GM23338 (cell line): ENCODE measurements at regions not wholly inside any gene's neighbourhood (a gene's known extent, or its start where the extent isn't known, plus 50 kb on each side); places are given as distances from the start of the nearest gene placed in this dataset.

Experiments used
- CREB1 ChIP-seq: fragments of 250-450 bp; sonication (Bioruptor Pico); IDR thresholded peaks from 2 replicates; pipeline ENCODE4 v1.5.0; 2020; ENCODE audit warnings: low read depth, mild to moderate bottlenecking, moderate library complexity
- CTCF ChIP-seq, 2 experiments: fragments of 200-600 bp in 1 of 2; sonication (generic) in 1 of 2; conservative IDR thresholded peaks; 2 replicates each; pipeline versions ENCODE4 v1.5.1 to v1.6.1; 2016 to 2017; ENCODE audit warnings: antibody characterized with exemption in 2 of 2, low read depth in 2 of 2, mild to moderate bottlenecking in 2 of 2, moderate library complexity in 1 of 2
- EZH2 ChIP-seq: fragments of 200-600 bp; sonication (generic); IDR thresholded peaks from one replicate; pipeline ENCODE4 v1.8.0; 2017; ENCODE audit warnings: antibody characterized with exemption, mild to moderate bottlenecking, low read depth; ENCODE audit not compliant: unreplicated experiment
- JUNB ChIP-seq: IDR thresholded peaks from one replicate; pipeline ENCODE4 v1.6.1; 2016; ENCODE audit warnings: antibody characterized with exemption; ENCODE audit not compliant: unreplicated experiment
- POLR2AphosphoS5 ChIP-seq: IDR thresholded peaks from 2 replicates; pipeline ENCODE4 v1.6.1; 2016; ENCODE audit warnings: antibody characterized with exemption, low read depth
- REST ChIP-seq: IDR thresholded peaks from one replicate; pipeline ENCODE4 v1.6.1; 2018; ENCODE audit warnings: antibody characterized with exemption; ENCODE audit not compliant: unreplicated experiment
- ZNF331 ChIP-seq: fragments of 250-450 bp; sonication (Bioruptor Pico); IDR thresholded peaks from 2 replicates; pipeline ENCODE4 v1.5.0; 2020; ENCODE audit warnings: low read depth, mild to moderate bottlenecking, moderate library complexity

- TF ChIP-seq CTCF (conservative IDR thresholded peaks at IDR 0.05; ENCODE audit: low read depth in 2 of 2) (no peak), REST (no peak), POLR2AphosphoS5 (no peak), EZH2 (no peak), ZNF331 (no peak), CREB1 (CRISPR knock-in tag) (no peak), JUNB (no peak)
Measured at GRCh38 chr16:86988920-86989696, 328.1 kb downstream of the C16orf95 start.
